ENCODE measurements at regions not wholly inside any gene's neighbourhood (a gene's known extent, or its start where the extent isn't known, plus 50 kb on each side); places are given as distances from the start of the nearest gene placed in this dataset.

GRCh38 chr10:131620904-131621303 lies 279.9 kb upstream of the PPP2R2D start:
- DNase-seq (ENCODE audit: low read depth in 1 of 2, low spot score in 1 of 2) (no peak), FAIRE-seq (no peak), ATAC-seq (no peak)
- TF ChIP-seq RCOR1 (IDR thresholded peaks at IDR 0.05; ENCODE audit: low read depth, low read length) (no peak), CHD4 (IDR thresholded peaks at IDR 0.05; ENCODE audit: borderline replicate concordance) (no peak), E2F6 (IDR thresholded peaks at IDR 0.05; ENCODE audit: borderline replicate concordance, low read depth) (no peak), FOSB (CRISPR knock-in tag; IDR thresholded peaks at IDR 0.05) (no peak), HOXA7 (CRISPR knock-in tag; IDR thresholded peaks at IDR 0.05) (no peak)
- 62% methylated on average over 7 of the region's 7 CpGs for WGBS (ENCODE audit: missing lambda C conversion rate)
- Histone ChIP-seq H3K9me3 (no peaks in the 10 kb centered on the region), H3K27ac (no peak overlapping the region), H3K4me3 (no peak overlapping the region), H3K4me1 (peaks cover 17% of the 10 kb centered on the region), H3K4me2 (peak overlapping the region; percentile 57; the same call in 1 of the 3 replicates)
- CTCF ChIA-PET: no interaction called here
- POLR2A ChIA-PET: no interaction called here

GRCh38 chr10:131621784-131622624 lies 278.8 kb upstream of the PPP2R2D start:
- ChIA-PET CTCF (no interaction called here), POLR2A (no interaction called here)
- TF ChIP-seq MAX (IDR thresholded peaks at IDR 0.05) (0 out of 2 replicates have a peak, but pooled peaks have one; percentile 26), ATOH8 (CRISPR knock-in tag; IDR thresholded peaks at IDR 0.05; ENCODE audit: low read depth) (no peak), KDM5A (IDR thresholded peaks at IDR 0.05) (no peak), FOSL2 (IDR thresholded peaks at IDR 0.05) (no peak), FOSL2 (CRISPR knock-in tag; IDR thresholded peaks at IDR 0.05) (peak; percentile 23), CBX8 (IDR thresholded peaks at IDR 0.05) (no peak), HMGXB4 (CRISPR knock-in tag; IDR thresholded peaks at IDR 0.05; ENCODE audit: borderline replicate concordance) (no peak), TP53 (CRISPR knock-in tag; IDR thresholded peaks at IDR 0.05) (no peak), CEBPB (IDR thresholded peaks at IDR 0.05) (no peak), MYC (IDR thresholded peaks at IDR 0.05; ENCODE audit: borderline replicate concordance, low read length) (no peak), RARB (CRISPR knock-in tag; IDR thresholded peaks at IDR 0.05) (no peak), EP300 (IDR thresholded peaks at IDR 0.05) (0 out of 5 replicates have a peak, but pooled peaks of 1 of the 2 experiments have one; percentile 17)
- FAIRE-seq: no peak
- peak; percentile 49 to 60 for DNase-seq (ENCODE audit: low read depth in 1 of 2, low spot score in 1 of 2)
- H3K4me3 ChIP-seq: no peak overlapping the region
- peak overlapping the region; percentile 57 for H3K4me2 ChIP-seq
- 36% methylated on average over 16 of the region's 22 CpGs for whole genome bisulfite sequencing (ENCODE audit: missing lambda C conversion rate)
- peaks cover 17% of the 10 kb centered on the region for H3K4me1 ChIP-seq
- ATAC-seq: peak; percentile 69 to 79
- H3K9me3 ChIP-seq: no peaks in the 10 kb centered on the region
- peak overlapping the region; percentile 55 to 64; a peak in 5 of 6 replicates for H3K27ac ChIP-seq

GRCh38 chr10:131625041-131625440 lies 275.8 kb upstream of the PPP2R2D start:
- WGBS (ENCODE audit: missing lambda C conversion rate): 78% methylated on average over 14 of the region's 26 CpGs
- POLR2A ChIA-PET: no interaction called here
- ATAC-seq (no peak), FAIRE-seq (no peak), DNase-seq (ENCODE audit: low read depth in 1 of 2, low spot score in 1 of 2) (no peak)
- TF ChIP-seq CBX8 (IDR thresholded peaks at IDR 0.05) (no peak), KDM1A (IDR thresholded peaks at IDR 0.05; ENCODE audit: low read depth) (no peak), RNF2 (IDR thresholded peaks at IDR 0.05; ENCODE audit: borderline replicate concordance, low read depth) (no peak), MAZ (IDR thresholded peaks at IDR 0.05; ENCODE audit: borderline replicate concordance, low read depth, low read length) (no peak), HOXA7 (CRISPR knock-in tag; IDR thresholded peaks at IDR 0.05) (no peak), JUN (IDR thresholded peaks at IDR 0.05) (no peak), NPAS2 (CRISPR knock-in tag; IDR thresholded peaks at IDR 0.05; ENCODE audit: borderline replicate concordance) (no peak), FOSB (CRISPR knock-in tag; IDR thresholded peaks at IDR 0.05) (no peak), EP300 (IDR thresholded peaks at IDR 0.05) (no peak), E2F6 (IDR thresholded peaks at IDR 0.05; ENCODE audit: borderline replicate concordance, low read depth) (no peak), JUNB (IDR thresholded peaks at IDR 0.05) (no peak), TP53 (CRISPR knock-in tag; IDR thresholded peaks at IDR 0.05) (no peak), MYC (IDR thresholded peaks at IDR 0.05; ENCODE audit: borderline replicate concordance, low read length) (no peak), BCL3 (IDR thresholded peaks at IDR 0.05) (no peak), USF2 (IDR thresholded peaks at IDR 0.05) (no peak)
- H3K4me2 ChIP-seq: no peak overlapping the region
- no peaks in the 10 kb centered on the region for H3K9me3 ChIP-seq
- peaks cover 17% of the 10 kb centered on the region for H3K4me1 ChIP-seq
- CTCF ChIA-PET: no interaction called here
- no peak overlapping the region for H3K4me3 ChIP-seq
- no peak overlapping the region for H3K27ac ChIP-seq
